GM13976 (cell line): ENCODE measurements at regions not wholly inside any gene's neighbourhood (a gene's known extent, or its start where the extent isn't known, plus 50 kb on each side); places are given as distances from the start of the nearest gene placed in this dataset.

Experiments used
- DNase-seq: peaks from one replicate; pipeline ENCODE4 v3.0.0; 2012; ENCODE audit warnings: low spot score
- CTCF ChIP-seq: IDR thresholded peaks from 2 replicates; pipeline ENCODE4 v1.5.1; 2012; ENCODE audit warnings: borderline replicate concordance, mild to moderate bottlenecking; ENCODE audit not compliant: insufficient read depth; ENCODE audit errors: extremely low read depth, missing control alignments, control extremely low read depth
- in situ Hi-C: fragments of 300-500 bp; cut with MboI; formaldehyde crosslinking; loops from one replicate; pipeline ENCODE4 v1.12.0; 2022; ENCODE audit warnings: low sequenced_read_pairs, mixed read lengths, inconsistent platforms; ENCODE audit not compliant: unreplicated experiment

GRCh38 chr17:28247671-28248555 lies 71.1 kb upstream of the TMEM97 start:
- in situ Hi-C loops, result no loop called here
- DNase-seq, result no peak
- no peak for TF ChIP-seq CTCF

GRCh38 chr17:28249706-28250105 lies 69.3 kb upstream of the TMEM97 start:
- in situ Hi-C loops, result loop anchor here (25.0 kb wide), 1 partner anchor 462 kb away; no protein-coding TSS in a partner anchor
- no peak for DNase-seq
- no peak for TF ChIP-seq CTCF

GRCh38 chr17:28252436-28252835 lies 66.6 kb upstream of the TMEM97 start:
- in situ Hi-C loops, result loop anchor here (25.0 kb wide), 1 partner anchor 465 kb away; no protein-coding TSS in a partner anchor
- no peak for DNase-seq
- no peak for TF ChIP-seq CTCF

- in situ Hi-C loops, result loop anchor here (25.0 kb wide), 1 partner anchor 466 kb away; no protein-coding TSS in a partner anchor
- no peak for DNase-seq
Measured at GRCh38 chr17:28253663-28254062, 65.3 kb upstream of the TMEM97 start.

GRCh38 chr17:28255616-28256015 lies 63.4 kb upstream of the TMEM97 start:
- no peak for TF ChIP-seq CTCF
- no peak for DNase-seq
- in situ Hi-C loops, result loop anchor here (25.0 kb wide), 1 partner anchor 468 kb away; no protein-coding TSS in a partner anchor

More at GRCh38 chr17:28253663-28254062, 65.3 kb upstream of the TMEM97 start:
- no peak for TF ChIP-seq CTCF

GRCh38 chr17:28256370-28256769 lies 62.6 kb upstream of the TMEM97 start:
- in situ Hi-C loops, result loop anchor here (25.0 kb wide), 1 partner anchor 469 kb away; no protein-coding TSS in a partner anchor
- DNase-seq, result no peak
- TF ChIP-seq CTCF, result no peak
